Activated T-helper 2 cell treated with anti-CD3 and anti-CD28 coated beads, Interferon-gamma antibody, Interleukin-2, Interleukin-4, amounts not matched to agents 10 μg/mL and 5 μg/mL and 100 μg/mL, durations not matched to agents 14 hours and 24 hours and 36 hours (primary cell): ENCODE measurements at regions not wholly inside any gene's neighbourhood (a gene's known extent, or its start where the extent isn't known, plus 50 kb on each side); places are given as distances from the start of the nearest gene placed in this dataset.
"Not testable (repeated sequence)": the region's sequence is repeated elsewhere in the genome, so short reads cannot be mapped to it uniquely, and the experiment has no call there.

Experiments
- DNase-seq: peaks from one replicate; pipeline ENCODE4 v3.0.0; 2021; ENCODE audit warnings: low spot score
- H3K27ac Mint-ChIP-seq: one replicate; pipeline ENCODE4 v1.8.0; 2021; ENCODE audit warnings: mixed read lengths
- H3K27me3 Mint-ChIP-seq: one replicate; pipeline ENCODE4 v1.8.0; 2021; ENCODE audit warnings: low read depth, mixed read lengths
- H3K36me3 Mint-ChIP-seq: one replicate; pipeline ENCODE4 v1.8.0; 2021; ENCODE audit warnings: low read depth, mixed read lengths
- H3K4me1 Mint-ChIP-seq: one replicate; pipeline ENCODE4 v1.8.0; 2021; ENCODE audit warnings: low read depth, mixed read lengths
- H3K4me3 Mint-ChIP-seq: one replicate; pipeline ENCODE4 v1.8.0; 2021; ENCODE audit warnings: low read depth, mild to moderate bottlenecking, moderate library complexity, mixed read lengths
- H3K9me3 Mint-ChIP-seq: one replicate; pipeline ENCODE4 v1.8.0; 2021; ENCODE audit warnings: mixed read lengths
- intact Hi-C: fragments of 100-400 bp; cut with micrococcal nuclease; formaldehyde crosslinking; loops from one replicate; pipeline ENCODE4 v1.15.1; 2023

DNA sequence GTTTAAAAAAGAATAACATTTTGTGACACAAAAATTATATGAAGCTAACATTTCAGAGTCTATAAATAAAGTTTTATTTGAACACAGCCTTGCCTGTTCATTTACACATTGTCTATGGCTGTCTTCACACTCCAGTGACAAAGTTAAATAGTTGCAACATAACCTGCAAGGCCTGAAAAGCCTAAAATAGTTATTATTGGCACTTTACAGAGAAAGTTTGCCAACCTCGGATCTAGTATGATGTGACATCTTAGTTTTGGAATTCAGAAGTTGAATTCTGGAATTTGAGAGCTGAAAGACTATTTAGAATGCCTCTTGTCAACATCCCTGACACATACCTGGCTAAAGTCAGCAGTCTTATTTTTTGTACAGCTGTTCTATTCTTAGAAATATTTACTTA lies 68.3 kb downstream of the DYRK2 start:
- Mint-ChIP-seq H3K4me3 (no peak overlapping the region), H3K27ac (no peak overlapping the region), H3K4me1 (peaks cover 4% of the 10 kb centered on the region), H3K9me3 (no peaks in the 10 kb centered on the region), H3K27me3 (peaks cover 15% of the 10 kb centered on the region), H3K36me3 (no peaks in the 10 kb centered on the region)
- intact Hi-C loops = no loop called here
- no peak for DNase-seq

DNA sequence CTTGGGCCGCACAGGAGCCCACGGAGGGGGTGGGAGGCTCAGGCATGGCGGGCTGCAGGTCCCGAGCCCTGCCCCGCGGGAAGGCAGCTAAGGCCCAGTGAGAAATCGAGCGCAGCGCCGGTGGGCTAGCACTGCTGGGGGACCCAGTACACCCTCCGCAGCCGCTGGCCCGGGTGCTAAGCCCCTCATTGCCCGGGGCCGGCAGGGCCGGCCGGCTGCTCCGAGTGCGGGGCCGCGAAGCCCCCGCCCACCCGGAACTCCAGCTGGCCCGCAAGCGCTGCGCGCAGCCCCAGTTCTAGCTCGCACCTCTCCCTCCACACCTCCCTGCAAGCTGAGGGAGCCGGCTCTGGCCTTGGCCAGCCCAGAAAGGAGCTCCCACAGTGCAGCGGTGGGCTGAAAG lies 70.8 kb downstream of the DYRK2 start:
- intact Hi-C loops, H3K9me3 Mint-ChIP-seq, H3K4me3 Mint-ChIP-seq, H3K27ac Mint-ChIP-seq, DNase-seq, H3K36me3 Mint-ChIP-seq, H3K4me1 Mint-ChIP-seq: not testable (repeated sequence)
- H3K27me3 Mint-ChIP-seq = peaks cover 11% of the 10 kb centered on the region

DNA sequence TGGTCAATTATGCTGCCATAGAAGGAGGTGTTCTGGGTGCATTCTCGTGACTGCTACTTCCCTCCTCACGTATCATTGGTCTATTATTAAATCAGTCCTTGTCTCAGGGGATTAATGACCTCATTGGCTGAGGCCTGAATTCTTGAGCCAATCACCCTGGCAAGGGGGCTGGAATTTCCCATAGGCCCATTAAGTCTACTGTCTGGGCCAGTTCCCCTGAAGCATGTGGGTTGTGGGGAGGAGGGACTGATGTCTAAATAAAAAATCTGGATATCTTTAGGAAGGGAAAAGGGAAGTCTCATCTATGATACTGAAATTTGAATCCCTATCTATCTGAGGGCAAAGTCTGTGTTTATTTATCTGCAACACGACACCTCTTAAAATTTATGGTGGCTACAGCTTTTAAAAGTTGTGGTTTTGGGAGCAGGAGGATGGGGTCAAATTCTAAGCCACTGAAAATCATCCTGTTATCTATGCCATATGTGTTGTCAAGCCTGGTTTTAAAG lies 71.9 kb downstream of the DYRK2 start:
- no peaks in the 10 kb centered on the region for H3K4me1 Mint-ChIP-seq
- H3K9me3 Mint-ChIP-seq = no peaks in the 10 kb centered on the region
- intact Hi-C loops = no loop called here
- H3K27ac Mint-ChIP-seq = no peak overlapping the region
- no peak overlapping the region for H3K4me3 Mint-ChIP-seq
- peaks cover 7% of the 10 kb centered on the region for H3K27me3 Mint-ChIP-seq
- DNase-seq = no peak
- no peaks in the 10 kb centered on the region for H3K36me3 Mint-ChIP-seq

DNA sequence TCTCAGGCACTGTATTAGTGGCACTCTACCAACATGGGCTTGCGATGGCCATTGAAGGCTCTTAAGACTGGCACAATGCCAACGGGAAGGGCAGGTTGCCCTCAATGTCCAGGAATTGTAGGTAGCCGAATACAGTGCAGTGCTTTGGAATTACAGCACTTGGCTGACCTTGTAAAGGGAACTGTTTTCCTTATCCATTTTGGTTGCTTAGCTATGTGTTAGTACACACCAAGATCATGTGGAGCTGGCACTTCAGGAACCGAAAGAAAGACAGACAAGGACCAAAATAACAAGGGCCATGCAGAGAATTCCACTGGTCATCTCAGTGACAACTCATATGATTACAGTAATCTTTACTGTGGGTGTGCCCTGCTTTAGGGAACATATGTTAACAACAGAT lies 72.7 kb downstream of the DYRK2 start:
- Mint-ChIP-seq H3K27me3 (peaks cover 6% of the 10 kb centered on the region), H3K36me3 (no peaks in the 10 kb centered on the region), H3K4me3 (no peak overlapping the region), H3K27ac (no peak overlapping the region), H3K9me3 (no peaks in the 10 kb centered on the region), H3K4me1 (no peaks in the 10 kb centered on the region)
- DNase-seq = no peak
- intact Hi-C loops = no loop called here

DNA sequence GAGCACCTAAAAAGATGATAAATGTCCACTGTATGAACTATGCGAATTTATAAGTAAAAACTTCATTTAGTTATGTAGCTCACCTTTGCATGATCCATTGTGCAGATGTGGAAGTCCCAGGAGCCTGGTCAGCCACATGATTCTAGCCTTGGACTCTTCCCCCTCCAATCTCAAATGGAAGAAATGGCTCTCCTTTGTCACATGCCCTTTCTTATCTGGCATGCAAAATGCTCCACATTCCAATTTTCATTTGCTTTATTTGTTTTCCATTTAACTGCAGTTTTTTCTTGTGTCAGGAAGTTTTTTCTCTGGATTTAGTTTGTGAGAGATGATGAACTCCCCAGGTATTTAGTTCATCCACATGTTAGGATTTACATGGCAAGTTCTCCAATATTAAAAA lies 73.8 kb downstream of the DYRK2 start:
- Mint-ChIP-seq H3K36me3 (no peaks in the 10 kb centered on the region), H3K27me3 (peaks cover 6% of the 10 kb centered on the region), H3K9me3 (no peaks in the 10 kb centered on the region), H3K4me3 (no peak overlapping the region), H3K27ac (no peak overlapping the region), H3K4me1 (no peaks in the 10 kb centered on the region)
- intact Hi-C loops = no loop called here
- DNase-seq = no peak

DNA sequence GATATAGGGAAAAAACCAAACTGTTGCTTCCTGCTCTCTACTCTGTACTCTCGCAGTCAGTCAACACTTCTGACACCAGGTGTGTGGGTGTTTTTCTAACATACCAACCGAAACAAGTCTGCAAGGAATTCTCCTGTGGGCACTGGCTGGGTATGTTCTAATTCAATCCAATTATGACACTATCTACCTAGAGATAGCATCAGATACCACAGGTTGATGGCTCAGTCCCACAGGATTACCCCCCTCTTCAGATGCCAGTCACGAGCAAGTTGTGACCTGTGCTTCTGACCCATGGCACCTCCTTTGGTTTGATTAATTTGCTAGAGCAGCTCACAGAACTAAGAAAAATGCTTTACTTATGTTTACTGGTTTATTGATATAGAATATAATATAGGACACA lies 78.3 kb downstream of the DYRK2 start:
- intact Hi-C loops = no loop called here
- Mint-ChIP-seq H3K27ac (no peak overlapping the region), H3K9me3 (no peaks in the 10 kb centered on the region), H3K4me1 (no peaks in the 10 kb centered on the region), H3K27me3 (peaks cover 11% of the 10 kb centered on the region), H3K4me3 (no peak overlapping the region), H3K36me3 (no peaks in the 10 kb centered on the region)
- no peak for DNase-seq

DNA sequence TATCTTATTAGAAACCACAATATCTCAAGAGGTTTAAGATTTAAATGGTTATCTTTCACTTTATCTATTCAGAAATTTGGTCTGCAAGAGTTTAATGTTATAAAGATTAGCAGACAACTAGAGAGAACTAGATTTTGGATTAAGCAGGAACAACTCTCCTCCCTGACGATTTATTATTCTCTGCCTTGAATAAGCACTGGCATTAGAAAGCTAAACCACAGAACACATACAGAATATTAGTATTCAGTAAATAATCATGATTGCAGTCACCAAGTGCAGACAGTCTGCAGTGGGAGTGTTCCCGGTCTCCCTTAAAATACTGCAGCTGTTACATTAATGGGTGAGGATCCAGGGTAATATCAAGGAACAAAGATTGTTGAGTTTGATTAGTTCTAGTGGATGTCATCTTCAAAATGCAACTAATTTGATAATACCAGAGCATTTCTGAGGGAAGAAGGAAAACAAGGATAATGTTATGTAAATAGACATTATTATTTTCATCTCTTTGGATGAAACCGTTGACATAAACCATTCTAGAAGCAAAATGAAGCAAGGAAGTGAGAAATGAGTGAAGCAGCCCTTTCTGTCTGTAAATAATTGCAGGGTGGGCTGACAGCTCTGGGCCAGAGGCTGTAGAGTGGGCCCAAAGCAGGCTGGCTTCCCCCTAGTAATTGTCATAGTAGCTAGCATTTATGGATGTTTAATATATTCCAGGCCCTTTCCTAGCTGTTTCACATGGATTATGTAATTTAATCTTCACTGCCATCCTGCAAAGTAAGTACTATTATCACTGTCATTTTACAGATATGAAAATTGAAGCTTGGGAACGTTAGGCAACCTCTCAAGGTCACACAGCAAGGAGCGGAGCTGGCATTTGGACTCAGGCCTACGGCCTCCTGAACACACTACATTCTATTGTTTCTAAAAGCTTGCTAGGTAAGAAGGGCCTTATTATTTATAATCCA lies 79.4 kb downstream of the DYRK2 start:
- no peaks in the 10 kb centered on the region for H3K4me1 Mint-ChIP-seq
- intact Hi-C loops = no loop called here

DNA sequence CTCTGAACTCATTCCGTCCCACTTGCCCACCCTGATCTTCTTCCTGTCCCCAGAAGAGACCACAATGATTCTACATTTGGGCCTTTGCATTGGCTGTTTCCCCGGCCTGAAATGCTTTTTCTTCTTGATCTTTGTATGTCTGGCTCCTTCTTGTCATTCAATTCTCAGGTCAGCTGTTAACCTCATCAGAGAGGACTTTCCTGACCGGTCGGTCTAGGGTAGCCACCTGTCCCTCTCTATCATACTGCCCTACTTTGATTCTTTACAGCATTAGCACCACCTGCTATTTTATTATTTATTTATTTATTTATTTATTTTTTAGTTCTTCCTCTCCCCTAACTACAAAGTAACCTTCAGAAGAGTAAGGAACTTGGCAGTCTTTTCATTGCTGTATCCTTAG lies 84.3 kb downstream of the DYRK2 start:
- no peaks in the 10 kb centered on the region for H3K36me3 Mint-ChIP-seq
- DNase-seq = no peak
- H3K27ac Mint-ChIP-seq = no peak overlapping the region
- H3K4me3 Mint-ChIP-seq = no peak overlapping the region
- peaks cover 18% of the 10 kb centered on the region for H3K27me3 Mint-ChIP-seq
- H3K9me3 Mint-ChIP-seq = no peaks in the 10 kb centered on the region
- intact Hi-C loops = no loop called here
- H3K4me1 Mint-ChIP-seq = no peaks in the 10 kb centered on the region

More for the DNA sequence above, 79.4 kb downstream of the DYRK2 start:
- Mint-ChIP-seq H3K4me3 (no peak overlapping the region), H3K27ac (no peak overlapping the region), H3K27me3 (peaks cover 17% of the 10 kb centered on the region), H3K9me3 (no peaks in the 10 kb centered on the region), H3K36me3 (no peaks in the 10 kb centered on the region)
- no peak for DNase-seq

DNA sequence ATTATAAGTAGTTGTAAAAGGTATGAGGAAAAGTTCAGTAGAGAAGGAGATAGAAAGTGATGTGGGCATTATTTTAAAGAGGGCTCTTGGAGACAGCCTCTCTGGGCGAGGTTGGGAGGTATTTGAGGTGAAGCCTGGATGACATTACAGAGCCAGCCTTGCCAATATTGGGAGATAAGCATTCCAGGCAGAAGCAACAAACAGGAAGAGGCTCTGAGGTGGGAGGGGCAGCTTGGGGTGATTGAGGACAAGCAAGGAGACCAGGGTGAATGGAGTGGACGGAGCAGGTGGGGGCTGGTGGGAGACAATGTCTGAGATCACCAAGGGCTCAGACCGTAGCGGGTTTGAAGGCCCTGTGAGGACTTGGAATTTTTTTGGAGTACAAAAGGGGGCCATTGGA lies 87.3 kb downstream of the DYRK2 start:
- H3K27ac Mint-ChIP-seq = no peak overlapping the region
- H3K4me3 Mint-ChIP-seq = no peak overlapping the region
- no peak for DNase-seq
- peaks cover 14% of the 10 kb centered on the region for H3K27me3 Mint-ChIP-seq
- intact Hi-C loops = no loop called here
- no peaks in the 10 kb centered on the region for H3K4me1 Mint-ChIP-seq
- H3K9me3 Mint-ChIP-seq = no peaks in the 10 kb centered on the region
- H3K36me3 Mint-ChIP-seq = no peaks in the 10 kb centered on the region

DNA sequence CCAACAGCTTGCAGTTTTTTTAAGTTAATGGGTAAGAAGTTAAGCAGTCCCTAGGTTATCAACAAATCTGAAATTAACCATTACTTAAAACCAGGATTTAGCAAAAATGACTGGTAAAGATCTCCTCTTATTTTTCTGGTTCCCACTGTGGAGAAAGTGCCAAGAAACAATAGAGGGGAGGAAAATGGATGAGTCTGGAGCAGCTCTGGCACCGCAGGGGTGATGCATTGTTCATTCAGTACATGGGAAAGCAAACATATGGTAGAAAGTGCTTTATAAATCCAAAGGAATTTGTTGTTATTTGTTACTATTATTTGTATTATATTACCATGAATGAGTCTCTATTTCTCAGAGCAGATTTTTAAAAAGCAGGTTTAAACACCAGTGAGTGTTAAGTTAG lies 92.2 kb downstream of the DYRK2 start:
- no peaks in the 10 kb centered on the region for H3K27me3 Mint-ChIP-seq
- H3K36me3 Mint-ChIP-seq = no peaks in the 10 kb centered on the region
- no peak overlapping the region for H3K4me3 Mint-ChIP-seq
- DNase-seq = no peak
- intact Hi-C loops = no loop called here
- H3K4me1 Mint-ChIP-seq = no peaks in the 10 kb centered on the region
- H3K9me3 Mint-ChIP-seq = no peaks in the 10 kb centered on the region
- H3K27ac Mint-ChIP-seq = no peak overlapping the region

DNA sequence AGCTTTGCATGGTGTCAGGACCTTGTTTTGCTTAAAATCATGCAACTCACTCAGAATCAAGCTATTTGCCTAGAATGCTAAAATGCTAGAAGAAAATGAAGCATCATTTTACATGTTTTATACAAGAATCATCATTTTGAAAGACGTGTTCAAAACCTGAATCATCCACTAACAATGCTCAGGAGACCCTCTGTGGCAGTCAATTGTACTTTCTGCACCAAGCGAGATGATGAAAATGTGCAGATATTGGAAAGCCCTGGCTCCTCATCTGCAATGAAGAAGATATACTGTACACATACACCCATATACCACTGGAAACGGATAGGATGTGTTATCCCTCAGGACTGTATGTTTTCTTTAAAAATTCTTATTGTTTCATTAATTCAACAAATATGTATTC lies 92.7 kb downstream of the DYRK2 start:
- intact Hi-C loops = no loop called here
- Mint-ChIP-seq H3K4me1 (no peaks in the 10 kb centered on the region), H3K27me3 (no peaks in the 10 kb centered on the region), H3K27ac (no peak overlapping the region), H3K36me3 (no peaks in the 10 kb centered on the region), H3K9me3 (no peaks in the 10 kb centered on the region), H3K4me3 (no peak overlapping the region)
- no peak for DNase-seq

DNA sequence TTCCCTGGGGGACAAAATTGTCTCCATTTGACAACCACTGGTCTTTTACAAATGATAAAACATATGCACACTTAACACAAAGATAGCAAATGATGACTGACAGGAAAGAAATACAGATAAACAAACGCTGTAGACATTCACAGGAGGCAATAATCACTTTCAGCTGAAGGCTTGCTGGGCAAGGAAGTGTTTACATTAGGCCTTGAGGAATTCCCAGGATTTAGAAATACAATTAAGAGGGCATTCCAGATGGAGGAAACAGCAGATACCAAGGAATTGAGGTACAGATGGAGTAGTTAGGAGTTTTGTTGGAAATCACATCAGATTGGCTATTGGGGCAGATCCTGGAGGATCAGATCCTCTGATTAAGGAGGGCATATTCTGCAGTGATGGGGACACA lies 93.9 kb downstream of the DYRK2 start:
- H3K27ac Mint-ChIP-seq = no peak overlapping the region
- no peak for DNase-seq
- H3K4me1 Mint-ChIP-seq = no peaks in the 10 kb centered on the region
- intact Hi-C loops = no loop called here
- no peaks in the 10 kb centered on the region for H3K27me3 Mint-ChIP-seq
- H3K9me3 Mint-ChIP-seq = no peaks in the 10 kb centered on the region
- H3K4me3 Mint-ChIP-seq = no peak overlapping the region
- no peaks in the 10 kb centered on the region for H3K36me3 Mint-ChIP-seq

DNA sequence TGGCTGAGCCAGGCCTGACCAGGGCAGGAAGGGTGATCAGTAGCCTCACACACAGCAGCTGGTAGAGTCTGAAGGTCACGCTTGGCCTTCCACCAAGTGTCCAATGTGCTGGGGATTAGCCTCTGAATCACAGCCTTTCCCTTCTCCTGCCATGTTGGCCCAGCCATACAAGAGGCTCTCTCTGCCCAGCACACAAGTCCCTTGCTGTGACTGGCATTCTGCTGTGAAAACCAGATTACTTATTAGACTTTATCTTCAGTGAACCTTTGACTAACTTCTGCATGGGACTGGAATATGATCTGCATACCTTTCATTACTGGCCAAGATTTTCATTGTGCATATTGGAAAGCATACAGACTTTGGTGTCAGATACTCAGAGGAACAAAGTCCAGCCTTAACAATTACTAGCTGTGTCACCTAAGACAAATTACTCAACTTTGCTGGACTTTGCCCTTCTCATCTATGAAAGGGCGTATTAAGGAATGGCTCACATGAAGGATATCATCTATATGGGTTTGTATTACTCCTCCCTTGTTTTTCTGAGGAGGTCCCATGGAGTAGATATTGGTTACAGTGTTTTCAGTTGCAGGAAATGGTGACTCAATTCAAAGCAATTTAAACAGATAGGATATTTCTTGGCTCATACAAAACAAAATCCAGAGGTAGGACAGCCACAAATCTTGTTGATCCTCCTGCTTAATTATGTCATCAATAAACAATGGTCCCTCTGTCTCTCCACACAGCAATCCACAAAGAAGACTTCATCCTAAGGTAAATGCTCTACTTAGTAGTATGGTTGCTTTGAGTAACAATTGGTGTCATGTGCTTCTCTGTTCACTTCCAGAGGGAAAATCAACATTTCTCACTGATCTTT lies 99.6 kb downstream of the DYRK2 start:
- Mint-ChIP-seq H3K9me3 (no peaks in the 10 kb centered on the region), H3K4me3 (no peak overlapping the region), H3K27ac (no peak overlapping the region), H3K27me3 (no peaks in the 10 kb centered on the region), H3K4me1 (no peaks in the 10 kb centered on the region), H3K36me3 (no peaks in the 10 kb centered on the region)
- DNase-seq = no peak
- intact Hi-C loops = no loop called here
